HG03469 (cell line): ENCODE measurements at regions not wholly inside any gene's neighbourhood (a gene's known extent, or its start where the extent isn't known, plus 50 kb on each side); places are given as distances from the start of the nearest gene placed in this dataset.
"Not testable (repeated sequence)": the region's sequence is repeated elsewhere in the genome, so short reads cannot be mapped to it uniquely, and the experiment has no call there.

Experiments used
- ATAC-seq: cut with Tn5 transposase; IDR thresholded peaks from one replicate; pipeline ENCODE4 v1.9.1; 2021; ENCODE audit warnings: mild to moderate bottlenecking, moderate library complexity, moderate number of reproducible peaks; ENCODE audit not compliant: unreplicated experiment

- no peak for ATAC-seq
Measured at GRCh38 chr14:55973285-55973800, 144.9 kb upstream of the PELI2 start.

- no peak for ATAC-seq
Measured at GRCh38 chr14:55973911-55974630, 144.1 kb upstream of the PELI2 start.

GRCh38 chr14:55975281-55975910 is 142.8 kb upstream of the PELI2 start:
- no peak for ATAC-seq

GRCh38 chr14:55976219-55976618 is 142.0 kb upstream of the PELI2 start:
- ATAC-seq, result no peak

GRCh38 chr14:55976655-55977054 is 141.6 kb upstream of the PELI2 start:
- no peak for ATAC-seq

GRCh38 chr14:55977392-55978150 is 140.6 kb upstream of the PELI2 start:
- ATAC-seq, result no peak

GRCh38 chr14:55979096-55979495 is 139.1 kb upstream of the PELI2 start:
- ATAC-seq, result no peak

GRCh38 chr14:55979781-55980180 is 138.4 kb upstream of the PELI2 start:
- ATAC-seq, result no peak

GRCh38 chr14:55980970-55981369 is 137.2 kb upstream of the PELI2 start:
- ATAC-seq, result no peak

GRCh38 chr14:55986069-55986468 is 132.1 kb upstream of the PELI2 start:
- ATAC-seq, result no peak

- ATAC-seq, result no peak
Measured at GRCh38 chr14:56000846-56001245, 117.4 kb upstream of the PELI2 start.

GRCh38 chr14:56002342-56002741 is 115.9 kb upstream of the PELI2 start:
- ATAC-seq, result no peak

- peak; percentile 52 for ATAC-seq
Measured at GRCh38 chr14:56002876-56003625, 115.2 kb upstream of the PELI2 start.

- no peak for ATAC-seq
Measured at GRCh38 chr14:56004323-56004722, 113.9 kb upstream of the PELI2 start.

GRCh38 chr14:56004786-56005185 is 113.4 kb upstream of the PELI2 start:
- ATAC-seq, result peak; percentile 75

- no peak for ATAC-seq
Measured at GRCh38 chr14:56005191-56006053, 112.8 kb upstream of the PELI2 start.

GRCh38 chr14:56007491-56007890 is 110.7 kb upstream of the PELI2 start:
- not testable (repeated sequence) for ATAC-seq

GRCh38 chr14:56008150-56008549 is 110.1 kb upstream of the PELI2 start:
- ATAC-seq, result no peak

GRCh38 chr14:56008661-56009060 is 109.5 kb upstream of the PELI2 start:
- ATAC-seq, result not testable (repeated sequence)

GRCh38 chr14:56023661-56024081 is 94.5 kb upstream of the PELI2 start:
- ATAC-seq, result no peak
